Mesodermal cell (in vitro differentiated cells): ENCODE measurements at regions not wholly inside any gene's neighbourhood (a gene's known extent, or its start where the extent isn't known, plus 50 kb on each side); places are given as distances from the start of the nearest gene placed in this dataset.

Experiments
- H3K27ac ChIP-seq: 2 replicates; pipeline ENCODE4 v1.7.0; 2013; ENCODE audit warnings: mild to moderate bottlenecking, low read depth, low read length, moderate library complexity; ENCODE audit not compliant: severe bottlenecking
- H3K36me3 ChIP-seq: 2 replicates; pipeline ENCODE4 v1.7.1; 2013; ENCODE audit warnings: mild to moderate bottlenecking, low read length, moderate library complexity; ENCODE audit not compliant: control insufficient read depth, insufficient read depth
- H3K4me1 ChIP-seq: one replicate; pipeline ENCODE4 v1.7.1; 2013; ENCODE audit warnings: mild to moderate bottlenecking, low read length; ENCODE audit not compliant: insufficient read depth, control insufficient read depth, poor library complexity, severe bottlenecking
- H3K4me3 ChIP-seq: 2 replicates; pipeline ENCODE4 v1.7.0; 2013; ENCODE audit warnings: low read length, control low read depth, mild to moderate bottlenecking; ENCODE audit not compliant: insufficient read depth, poor library complexity, severe bottlenecking; ENCODE audit errors: extremely low read depth
- H3K9me3 ChIP-seq: 2 replicates; pipeline ENCODE4 v1.7.1; 2013; ENCODE audit warnings: mild to moderate bottlenecking, low read length, moderate library complexity; ENCODE audit not compliant: control insufficient read depth
- WGBS, 2 experiments: methylation state at CpG; one replicate each; pipeline ENCODE4 v1.1.5; 2013; ENCODE audit warnings: missing lambda C conversion rate in 2 of 2; ENCODE audit not compliant: insufficient coverage in 2 of 2; 5-methylcytosine and 5-hydroxymethylcytosine counted together

DNA sequence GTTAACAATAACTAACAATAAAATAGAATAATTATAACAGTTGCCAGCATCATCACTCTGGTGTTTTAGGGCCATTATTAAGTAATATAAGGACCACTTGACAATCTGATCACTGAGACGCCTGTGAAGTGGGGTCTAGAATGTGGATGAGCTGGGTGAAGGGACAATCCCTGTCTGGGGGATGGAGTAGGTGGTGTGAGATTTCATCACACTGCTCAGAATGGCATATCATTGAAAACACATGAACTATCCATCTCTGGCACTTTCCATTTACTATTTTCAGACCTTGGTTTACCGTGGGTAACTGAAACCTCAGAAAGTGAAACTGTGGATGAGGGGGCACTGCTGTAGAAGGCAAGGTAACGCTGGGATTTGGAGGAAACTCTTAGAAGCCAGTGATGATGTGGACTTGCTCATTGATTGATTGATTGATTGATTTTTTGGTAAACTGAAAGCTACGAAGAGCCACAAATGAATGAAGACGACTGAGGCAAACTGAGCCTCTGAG, 204.4 kb upstream of the TWIST2 start:
- H3K27ac ChIP-seq, result peak overlapping the region; percentile 84
- H3K4me3 ChIP-seq, result no peak overlapping the region
- no peaks in the 10 kb centered on the region for H3K36me3 ChIP-seq
- 95 to 98% methylated on average over 4 of the region's 5 CpGs for WGBS, 2 experiments
- peaks cover 16% of the 10 kb centered on the region for H3K4me1 ChIP-seq
- no peaks in the 10 kb centered on the region for H3K9me3 ChIP-seq

DNA sequence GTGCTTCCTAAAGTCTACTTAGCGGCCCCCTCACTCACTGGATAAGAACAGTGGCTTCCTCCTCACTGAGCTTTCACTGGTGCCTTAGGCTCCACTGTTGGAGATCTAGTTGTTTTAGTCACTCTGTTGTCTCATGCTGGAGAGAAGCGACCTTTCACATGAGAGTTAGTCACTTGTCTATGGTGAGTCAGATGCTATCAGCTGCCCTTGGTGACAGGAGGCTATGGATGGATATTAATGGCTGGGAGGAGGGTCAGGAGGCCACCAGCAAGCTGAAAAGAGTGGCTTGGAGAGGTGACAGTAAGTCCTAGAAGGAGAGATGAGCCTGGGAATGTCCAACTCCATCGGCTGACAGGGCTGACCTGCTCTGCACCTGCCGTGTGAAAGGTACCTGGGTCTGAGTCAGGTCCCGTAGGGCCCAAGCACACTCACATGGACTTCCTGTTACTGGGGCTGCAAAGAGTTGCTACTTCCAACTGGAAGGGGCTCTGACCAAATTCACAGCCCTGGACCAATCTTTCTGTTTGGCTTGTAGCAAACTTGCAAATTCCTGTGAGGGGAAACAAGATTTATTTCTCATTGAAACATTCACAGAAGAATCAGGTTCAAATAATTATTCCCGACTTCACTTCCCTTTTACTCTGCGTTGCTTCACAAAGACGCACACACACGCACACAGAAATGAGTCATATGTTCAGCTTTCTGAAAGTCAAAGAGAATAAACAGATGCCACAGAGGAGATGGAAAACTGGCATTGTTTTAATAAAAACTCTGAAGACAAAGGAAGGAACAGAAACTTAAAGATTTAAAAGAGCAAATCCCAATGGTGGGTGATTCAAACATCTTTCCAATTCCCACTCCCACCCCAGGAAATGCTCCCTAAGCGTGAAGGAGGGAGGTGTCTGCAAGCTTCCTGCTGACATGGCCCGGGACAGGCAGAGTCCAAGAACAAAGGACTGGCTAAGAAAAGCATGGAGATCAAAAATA, 203.5 kb upstream of the TWIST2 start:
- Histone ChIP-seq H3K36me3 (no peaks in the 10 kb centered on the region), H3K9me3 (no peaks in the 10 kb centered on the region), H3K4me1 (peaks cover 16% of the 10 kb centered on the region), H3K27ac (peak overlapping the region; percentile 84), H3K4me3 (no peak overlapping the region)
- 87 to 97% methylated on average over 5 to 7 of the region's 11 CpGs for WGBS, 2 experiments

DNA sequence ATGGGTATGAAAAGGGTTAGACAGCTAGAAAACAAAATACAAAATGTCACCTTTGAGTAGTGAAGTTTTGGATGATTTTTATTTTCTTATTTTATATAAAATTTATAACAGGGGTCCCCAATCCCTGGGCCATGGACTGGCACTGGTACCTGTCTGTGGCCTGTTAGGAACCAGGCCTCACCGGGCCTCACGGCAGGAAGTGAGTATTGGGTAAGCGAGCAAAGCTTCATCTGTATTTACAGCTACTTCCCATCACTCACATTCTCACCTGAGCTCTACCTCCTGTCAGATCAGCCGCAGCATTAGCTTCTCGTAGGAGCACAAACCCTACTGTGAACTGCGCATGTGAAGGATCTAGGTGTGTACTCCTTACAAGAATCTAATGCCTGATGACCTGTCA, 202.8 kb upstream of the TWIST2 start:
- 100% methylated on average over 4 of the region's 6 CpGs; no CpG with 5 or more reads in 1 of the 2 experiments for WGBS, 2 experiments
- Histone ChIP-seq H3K27ac (peak overlapping the region; percentile 84), H3K4me1 (peaks cover 16% of the 10 kb centered on the region), H3K9me3 (no peaks in the 10 kb centered on the region), H3K36me3 (no peaks in the 10 kb centered on the region), H3K4me3 (no peak overlapping the region)

DNA sequence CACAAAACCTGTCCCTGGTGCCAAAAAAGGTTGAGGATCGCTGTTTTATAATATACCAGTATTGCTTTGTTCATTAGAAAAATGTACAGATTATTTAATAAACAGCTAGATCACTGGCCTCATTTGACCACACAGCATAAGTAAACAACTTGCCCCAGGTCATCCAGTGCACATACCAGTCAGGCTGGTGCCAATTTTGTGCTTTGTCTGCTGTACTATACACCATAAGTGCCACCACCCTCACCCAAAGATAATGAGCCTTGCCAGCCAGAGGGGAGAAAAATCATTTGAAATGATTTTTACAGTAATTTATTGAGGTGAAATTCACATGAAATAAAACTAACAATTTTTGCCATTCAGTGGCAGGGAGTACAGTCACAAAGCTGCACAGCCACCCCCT, 202.2 kb upstream of the TWIST2 start:
- Histone ChIP-seq H3K9me3 (no peaks in the 10 kb centered on the region), H3K36me3 (no peaks in the 10 kb centered on the region), H3K27ac (no peak overlapping the region), H3K4me3 (no peak overlapping the region), H3K4me1 (peaks cover 16% of the 10 kb centered on the region)
- no CpG with 5 or more reads among the region's 1 CpG for WGBS, 2 experiments

DNA sequence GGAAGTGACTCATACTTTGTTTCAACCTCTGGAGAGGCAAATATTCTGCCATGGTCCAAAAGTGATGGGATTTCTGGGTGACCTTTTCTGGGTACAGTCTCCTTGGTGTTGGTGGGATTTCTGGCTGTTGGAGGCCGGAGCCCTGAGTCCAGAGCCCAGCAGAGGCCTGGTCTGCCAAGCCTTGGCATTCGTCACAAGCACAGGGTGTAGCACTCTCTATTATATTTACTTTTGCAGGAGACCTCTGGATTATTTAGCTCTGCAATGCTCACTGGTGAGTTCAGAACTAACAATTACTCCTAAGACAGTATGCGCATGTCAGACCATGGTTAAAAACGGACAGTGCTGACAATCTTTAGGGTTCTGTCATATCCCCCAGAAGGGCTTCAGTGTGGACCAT, 201.6 kb upstream of the TWIST2 start:
- Histone ChIP-seq H3K4me3 (no peak overlapping the region), H3K9me3 (no peaks in the 10 kb centered on the region), H3K4me1 (peaks cover 16% of the 10 kb centered on the region), H3K36me3 (no peaks in the 10 kb centered on the region), H3K27ac (no peak overlapping the region)
- WGBS, 2 experiments, result 90 to 94% methylated on average over 3 to 4 of the region's 4 CpGs

DNA sequence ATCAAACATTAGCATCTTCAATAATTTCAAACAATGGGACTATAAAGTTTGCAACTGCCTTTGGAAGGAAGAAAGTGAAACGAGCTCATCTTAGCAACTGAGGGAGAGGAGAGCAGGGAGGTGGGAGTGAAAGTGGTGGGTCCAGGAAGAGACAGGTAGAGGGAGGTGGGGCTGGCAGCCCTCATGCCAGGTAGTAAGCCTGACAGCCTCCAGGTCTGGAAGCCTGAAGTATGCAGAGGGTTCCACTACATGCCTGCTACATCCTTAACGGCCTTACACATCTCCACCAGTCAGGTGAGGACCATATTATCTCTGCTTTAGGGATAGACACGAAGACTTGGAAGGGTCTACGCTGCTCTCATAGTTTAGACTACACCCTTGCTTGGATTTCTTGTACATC, 201.1 kb upstream of the TWIST2 start:
- WGBS, 2 experiments, result 87 to 91% methylated on average over 4 of the region's 4 CpGs
- Histone ChIP-seq H3K4me1 (peaks cover 16% of the 10 kb centered on the region), H3K36me3 (no peaks in the 10 kb centered on the region), H3K4me3 (no peak overlapping the region), H3K9me3 (no peaks in the 10 kb centered on the region), H3K27ac (no peak overlapping the region)

DNA sequence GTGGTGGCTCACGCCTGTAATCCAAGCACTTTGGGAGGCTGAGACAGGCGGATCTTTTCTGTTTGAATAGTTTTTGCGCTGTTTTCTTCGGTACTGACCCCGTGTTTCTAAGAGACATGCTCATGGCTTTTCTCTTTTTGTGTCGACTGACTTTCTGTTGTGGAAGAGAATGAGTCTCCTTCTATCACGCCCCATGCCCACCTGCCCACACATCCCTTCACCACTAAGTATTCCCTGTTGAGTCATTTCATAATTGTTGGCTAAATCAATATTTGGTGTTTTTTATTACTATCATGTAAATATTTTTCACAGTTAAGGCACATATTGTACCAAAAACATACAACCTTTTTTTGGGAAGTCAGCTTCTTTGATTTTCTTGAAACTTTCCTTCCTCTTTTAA, 198.8 kb upstream of the TWIST2 start:
- WGBS, 2 experiments, result 84 to 91% methylated on average over 2 to 4 of the region's 7 CpGs

DNA sequence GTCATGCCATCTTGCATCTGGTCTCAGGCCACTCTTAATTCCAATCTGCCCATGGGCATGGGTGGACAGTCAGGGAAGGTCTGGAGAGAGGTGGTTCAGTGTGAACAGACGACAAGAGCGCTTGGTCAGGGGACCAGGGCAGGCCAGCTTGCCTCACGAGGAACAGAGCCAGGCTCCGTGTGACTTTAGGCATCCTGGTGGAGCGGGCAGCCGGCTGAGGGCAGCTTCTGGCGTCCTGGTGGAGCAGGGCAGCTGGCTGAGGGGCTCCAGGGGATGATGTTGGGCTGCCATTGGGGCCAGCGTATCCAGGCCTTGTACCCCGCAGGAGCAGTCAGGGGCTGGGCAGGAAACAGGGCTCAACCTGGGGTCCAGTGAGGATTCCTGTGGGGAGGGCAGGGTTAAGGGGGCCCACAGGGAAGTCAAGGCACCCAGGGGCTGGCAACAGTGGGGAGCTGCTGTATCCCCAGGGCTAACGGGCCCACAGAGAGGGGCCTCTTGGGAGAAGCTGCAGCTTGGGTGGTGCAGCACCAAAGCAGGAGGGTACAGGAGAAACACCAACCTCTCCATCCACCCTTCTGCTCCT, 197.9 kb upstream of the TWIST2 start:
- no peaks in the 10 kb centered on the region for H3K9me3 ChIP-seq
- H3K4me1 ChIP-seq, result no peaks in the 10 kb centered on the region
- H3K4me3 ChIP-seq, result no peak overlapping the region
- WGBS, 2 experiments, result 94 to 99% methylated on average over 8 to 9 of the region's 10 CpGs
- H3K36me3 ChIP-seq, result no peaks in the 10 kb centered on the region
- H3K27ac ChIP-seq, result no peak overlapping the region

More for the DNA sequence above, 198.8 kb upstream of the TWIST2 start:
- Histone ChIP-seq H3K4me1 (peaks cover 8% of the 10 kb centered on the region), H3K4me3 (no peak overlapping the region), H3K36me3 (no peaks in the 10 kb centered on the region), H3K9me3 (no peaks in the 10 kb centered on the region), H3K27ac (no peak overlapping the region)

DNA sequence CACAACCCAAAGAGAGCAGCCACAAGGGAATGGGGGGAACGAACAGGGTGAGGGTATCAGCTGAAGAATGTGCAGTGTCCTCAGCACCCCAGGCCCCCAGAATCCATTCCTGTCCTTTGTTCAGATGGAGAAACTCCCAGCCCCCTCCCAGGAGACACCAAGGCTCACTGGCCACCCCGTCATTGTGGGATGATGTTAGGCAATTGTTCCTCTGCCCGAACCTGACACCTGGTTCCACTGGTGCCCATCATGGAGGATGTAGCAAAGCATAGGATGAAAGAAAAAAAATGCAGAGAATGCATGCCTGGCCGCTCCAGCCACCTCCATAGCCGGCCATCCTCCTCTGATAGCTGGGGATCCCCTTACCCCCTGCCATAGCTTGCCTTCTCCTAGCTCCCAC, 197.3 kb upstream of the TWIST2 start:
- no peaks in the 10 kb centered on the region for H3K4me1 ChIP-seq
- 71 to 75% methylated on average over 2 to 4 of the region's 5 CpGs for WGBS, 2 experiments

DNA sequence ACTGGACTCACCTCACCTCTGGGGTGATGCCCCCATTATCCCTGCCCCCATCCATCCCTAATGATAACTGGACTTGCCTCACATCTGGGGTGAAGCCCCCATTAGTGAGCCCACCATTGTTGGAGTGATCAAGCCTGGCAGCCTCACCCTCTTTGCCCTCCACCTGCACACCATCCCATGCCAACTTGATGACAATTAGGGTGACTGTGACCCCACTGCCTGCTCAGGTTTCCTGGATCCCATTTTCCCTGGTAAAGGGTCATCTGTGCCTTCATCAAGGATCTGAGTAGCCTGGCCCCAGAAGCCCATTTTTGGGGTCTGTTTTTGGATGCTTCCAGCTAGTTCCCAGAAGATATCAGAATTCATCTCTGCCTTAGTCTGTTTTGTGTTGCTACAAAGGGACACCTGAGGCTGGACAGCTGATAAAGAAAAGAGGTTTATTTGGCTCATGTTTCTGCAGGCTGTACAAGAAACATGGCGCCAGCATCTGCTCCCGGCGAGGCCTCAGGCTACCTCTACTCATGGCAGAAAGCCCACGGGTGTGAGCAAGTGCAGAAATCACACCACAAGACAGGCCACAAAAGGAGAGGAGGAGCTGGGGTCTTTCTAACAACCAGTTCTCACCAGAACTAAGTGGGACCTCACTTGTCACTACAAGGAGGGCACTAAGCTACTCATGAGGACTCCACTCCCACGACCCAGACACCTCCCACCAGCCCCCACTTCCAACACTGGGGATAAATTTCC, 196.4 kb upstream of the TWIST2 start:
- Histone ChIP-seq H3K36me3 (no peaks in the 10 kb centered on the region), H3K4me1 (no peaks in the 10 kb centered on the region), H3K27ac (no peak overlapping the region), H3K4me3 (no peak overlapping the region), H3K9me3 (no peaks in the 10 kb centered on the region)
- 86 to 98% methylated on average over 4 of the region's 5 CpGs for WGBS, 2 experiments

More for the DNA sequence above, 197.3 kb upstream of the TWIST2 start:
- Histone ChIP-seq H3K27ac (no peak overlapping the region), H3K36me3 (no peaks in the 10 kb centered on the region), H3K4me3 (no peak overlapping the region), H3K9me3 (no peaks in the 10 kb centered on the region)
